ENCODE measurements at regions not wholly inside any gene's neighbourhood (a gene's known extent, or its start where the extent isn't known, plus 50 kb on each side); places are given as distances from the start of the nearest gene placed in this dataset.

- no peak for ATAC-seq
- intact Hi-C loops (cut with DNase I), result no loop called here
- no peak for DNase-seq
Observed at GRCh38 chr7:16970732-16971482, 89.1 kb upstream of the AGR3 start.

GRCh38 chr7:16975712-16976111 is 93.9 kb upstream of the AGR3 start:
- ATAC-seq, result no peak
- intact Hi-C loops (cut with DNase I), result no loop called here
- no peak for DNase-seq

GRCh38 chr7:16978358-16979244 is 96.8 kb upstream of the AGR3 start:
- intact Hi-C loops (cut with DNase I), result no loop called here
- DNase-seq (no peak), ATAC-seq (peak in 1 of 2 donors; percentile 66)

- ATAC-seq, result no peak
- intact Hi-C loops (cut with DNase I), result loop anchor here in 1 of 2 donors (5.0 kb wide), 1 partner anchor 667 kb away; no protein-coding TSS in a partner anchor
- no peak for DNase-seq
Observed at GRCh38 chr7:16980539-16980938, 98.8 kb upstream of the AGR3 start.

- peak; percentile 44 to 47 for ATAC-seq
- intact Hi-C loops (cut with DNase I), result loop anchor here in 1 of 2 donors (2.0 to 5.0 kb wide), 2 partner anchors 316 to 665 kb away; partner anchors contain the start of gene AHR
- no peak for DNase-seq
Observed at GRCh38 chr7:16982640-16983350, 101.0 kb upstream of the AGR3 start.

GRCh38 chr7:16984375-16984774 is 102.6 kb upstream of the AGR3 start:
- ATAC-seq, result no peak

GRCh38 chr7:16985621-16986020 is 103.8 kb upstream of the AGR3 start:
- DNase-seq (no peak), ATAC-seq (no peak)
- intact Hi-C loops (cut with DNase I), result no loop called here

More at GRCh38 chr7:16984375-16984774, 102.6 kb upstream of the AGR3 start:
- intact Hi-C loops (cut with DNase I), result loop anchor here in 1 of 2 donors (5.0 kb wide), 1 partner anchor 663 kb away; no protein-coding TSS in a partner anchor
- DNase-seq, result no peak

GRCh38 chr7:16986755-16987154 is 105.0 kb upstream of the AGR3 start:
- no peak for ATAC-seq
- intact Hi-C loops (cut with DNase I), result no loop called here
- DNase-seq, result no peak

GRCh38 chr7:16989811-16990413 is 108.1 kb upstream of the AGR3 start:
- ATAC-seq (peak; percentile 80 to 88), DNase-seq (peak; percentile 69)
- intact Hi-C loops (cut with DNase I), result loop anchor here in 1 of 2 donors (10.0 kb wide), 1 partner anchor 545 kb away; no protein-coding TSS in a partner anchor

GRCh38 chr7:16991551-16991950 is 109.8 kb upstream of the AGR3 start:
- DNase-seq (no peak), ATAC-seq (no peak)
- intact Hi-C loops (cut with DNase I), result loop anchor here in 1 of 2 donors (10.0 kb wide), 1 partner anchor 543 kb away; no protein-coding TSS in a partner anchor

- DNase-seq (no peak), ATAC-seq (no peak)
- intact Hi-C loops (cut with DNase I), result loop anchor here in 1 of 2 donors (10.0 kb wide), 1 partner anchor 541 kb away; no protein-coding TSS in a partner anchor
Observed at GRCh38 chr7:16993543-16993942, 111.8 kb upstream of the AGR3 start.

- no peak for ATAC-seq
- DNase-seq, result no peak
- intact Hi-C loops (cut with DNase I), result loop anchor here in 1 of 2 donors (10.0 kb wide), 1 partner anchor 536 kb away; no protein-coding TSS in a partner anchor
Observed at GRCh38 chr7:16998481-16999051, 116.8 kb upstream of the AGR3 start.

- no peak for DNase-seq
- intact Hi-C loops (cut with DNase I), result loop anchor here in 1 of 2 donors (10.0 kb wide), 1 partner anchor 535 kb away; no protein-coding TSS in a partner anchor
- ATAC-seq, result no peak
Observed at GRCh38 chr7:16999541-17000267, 117.9 kb upstream of the AGR3 start.

GRCh38 chr7:17005271-17005670 is 123.5 kb upstream of the AGR3 start:
- ATAC-seq, result peak in 1 of 2 donors; percentile 41
- intact Hi-C loops (cut with DNase I), result no loop called here
- DNase-seq, result no peak

- intact Hi-C loops (cut with DNase I), result no loop called here
- ATAC-seq, result no peak
- DNase-seq, result no peak
Observed at GRCh38 chr7:17007841-17008240, 126.1 kb upstream of the AGR3 start.

- intact Hi-C loops (cut with DNase I), result no loop called here
- DNase-seq (no peak), ATAC-seq (peak; percentile 50 to 71)
Observed at GRCh38 chr7:17009007-17009719, 127.4 kb upstream of the AGR3 start.

- no peak for DNase-seq
- ATAC-seq, result no peak
- intact Hi-C loops (cut with DNase I), result no loop called here
Observed at GRCh38 chr7:17009933-17010332, 128.2 kb upstream of the AGR3 start.

All from left cardiac atrium (tissue), 4 donors.